IMR-90 (cell line): ENCODE measurements at regions not wholly inside any gene's neighbourhood (a gene's known extent, or its start where the extent isn't known, plus 50 kb on each side); places are given as distances from the start of the nearest gene placed in this dataset.

ENCODE experiments used
- ATAC-seq: fragments of 200-7000 bp; cut with Tn5 transposase; 2 replicates; pipeline ENCODE4 v1.9.1; 2020; ENCODE audit warnings: low read depth, mild to moderate bottlenecking, moderate library complexity
- BruUV-seq: library from RNA; stranded (reverse); fragments of 400-500 nt; replicated peaks from 2 replicates; lab custom pipeline; 2021; lab: Mats Ljungman, UMichigan
- CTCF ChIA-PET: fragments of 300-600 bp; formaldehyde crosslinking; extraction: SDS; loops from one replicate; lab custom pipeline; 2021; ENCODE audit warnings: antibody characterized with exemption; lab: Yijun Ruan, JAX
- POLR2A ChIA-PET: fragments of 300-600 bp; sonication (Branson Sonifier 250); formaldehyde crosslinking; loops from one replicate; lab custom pipeline; 2022; ENCODE audit warnings: antibody characterized with exemption; ENCODE audit not compliant: unreplicated experiment; lab: Charles Lee
- DNase-seq: peaks from one replicate; pipeline ENCODE4 v3.0.0; 2013
- H2AFZ ChIP-seq: replicated peaks from 2 replicates; pipeline ENCODE3; 2013; ENCODE audit warnings: low read length, mild to moderate bottlenecking; ENCODE audit not compliant: poor library complexity
- H2AK5ac ChIP-seq: 2 replicates; pipeline ENCODE4 v1.6.1; 2013; ENCODE audit warnings: low read depth, low read length, inconsistent platforms
- H2AK9ac ChIP-seq: replicated peaks from 2 replicates; pipeline ENCODE3; 2013; ENCODE audit warnings: mild to moderate bottlenecking, low read depth, low read length, moderate library complexity; ENCODE audit not compliant: poor library complexity
- H2BK120ac ChIP-seq: 2 replicates; pipeline ENCODE4 v1.6.1; 2013; ENCODE audit warnings: low read depth, low read length, inconsistent platforms
- H2BK15ac ChIP-seq: 3 replicates; pipeline ENCODE4 v1.6.1; 2013; ENCODE audit warnings: low read depth, low read length, inconsistent platforms
- H2BK20ac ChIP-seq: 2 replicates; pipeline ENCODE4 v1.6.1; 2013; ENCODE audit warnings: low read depth, mild to moderate bottlenecking, inconsistent platforms, low read length, moderate library complexity
- H2BK5ac ChIP-seq: 2 replicates; pipeline ENCODE4 v1.6.1; 2013; ENCODE audit warnings: mild to moderate bottlenecking, low read depth, low read length, inconsistent platforms; ENCODE audit not compliant: poor library complexity, severe bottlenecking
- H3K14ac ChIP-seq: replicated peaks from 2 replicates; pipeline ENCODE4 v1.6.1; 2013; ENCODE audit warnings: low read depth, low read length, inconsistent platforms
- H3K18ac ChIP-seq: 2 replicates; pipeline ENCODE4 v1.6.1; 2013; ENCODE audit warnings: low read depth, low read length, control low read depth
- H3K23ac ChIP-seq: 2 replicates; pipeline ENCODE4 v1.6.1; 2013; ENCODE audit warnings: low read depth, low read length, inconsistent platforms
- H3K27ac ChIP-seq: 2 replicates; pipeline ENCODE4 v1.5.1; 2013; ENCODE audit warnings: mild to moderate bottlenecking, control low read depth, low read length; ENCODE audit not compliant: insufficient read depth
- H3K27me3 ChIP-seq: 2 replicates; pipeline ENCODE4 v1.6.1; 2013; ENCODE audit warnings: low read length; ENCODE audit not compliant: control insufficient read depth, insufficient read depth
- H3K36me3 ChIP-seq: 2 replicates; pipeline ENCODE4 v1.6.1; 2013; ENCODE audit warnings: low read length, mixed read lengths; ENCODE audit not compliant: control insufficient read depth, insufficient read depth
- H3K4ac ChIP-seq: 2 replicates; pipeline ENCODE4 v1.6.1; 2013; ENCODE audit warnings: low read depth, low read length, inconsistent platforms
- H3K4me1 ChIP-seq: 2 replicates; pipeline ENCODE4 v1.6.1; 2013; ENCODE audit warnings: low read length, mixed read lengths; ENCODE audit not compliant: control insufficient read depth, insufficient read depth
- H3K4me2 ChIP-seq: 2 replicates; pipeline ENCODE4 v1.6.1; 2013; ENCODE audit warnings: low read depth, mild to moderate bottlenecking, control low read depth, low read length, moderate library complexity
- H3K4me3 ChIP-seq: 2 replicates; pipeline ENCODE4 v1.5.1; 2013; ENCODE audit warnings: low read depth, mild to moderate bottlenecking, control low read depth, low read length, moderate library complexity; ENCODE audit not compliant: insufficient read depth
- H3K56ac ChIP-seq: 2 replicates; pipeline ENCODE4 v1.6.1; 2013; ENCODE audit warnings: low read length, inconsistent platforms; ENCODE audit not compliant: insufficient read depth; ENCODE audit errors: extremely low read depth
- H3K79me1 ChIP-seq, 2 experiments: 2 replicates each; pipeline ENCODE4 v1.6.1; 2013; ENCODE audit warnings: low read length in 2 of 2, inconsistent platforms in 1 of 2, low read depth in 1 of 2
- H3K9ac ChIP-seq: 2 replicates; pipeline ENCODE4 v1.6.1; 2013; ENCODE audit warnings: low read depth, low read length, control low read depth
- H3K9me1 ChIP-seq: 2 replicates; pipeline ENCODE4 v1.6.1; 2013; ENCODE audit warnings: low read length, inconsistent platforms; ENCODE audit not compliant: insufficient read depth
- H3K9me3 ChIP-seq: 2 replicates; pipeline ENCODE4 v1.6.1; 2013; ENCODE audit warnings: low read length; ENCODE audit not compliant: control insufficient read depth, insufficient read depth
- H4K20me1 ChIP-seq: 2 replicates; pipeline ENCODE4 v1.6.1; 2013; ENCODE audit warnings: low read length, inconsistent platforms; ENCODE audit not compliant: insufficient read depth
- H4K5ac ChIP-seq: 2 replicates; pipeline ENCODE4 v1.6.1; 2013; ENCODE audit warnings: mild to moderate bottlenecking, low read depth, low read length, control low read depth
- H4K8ac ChIP-seq, 2 experiments: 2 replicates each; pipeline ENCODE4 v1.6.1; 2013; ENCODE audit warnings: low read depth in 2 of 2, low read length in 2 of 2, control low read depth in 1 of 2, inconsistent platforms in 1 of 2
- H4K91ac ChIP-seq: 2 replicates; pipeline ENCODE4 v1.6.1; 2013; ENCODE audit warnings: low read depth, low read length, inconsistent platforms; ENCODE audit not compliant: insufficient read depth
- BHLHE40 ChIP-seq: fragments of 150-350 bp; IDR thresholded peaks from 2 replicates; pipeline ENCODE4 v1.6.1; 2016; ENCODE audit warnings: mild to moderate bottlenecking, low read depth, low read length
- CEBPB ChIP-seq: IDR thresholded peaks from 2 replicates; pipeline ENCODE4 v1.6.1; 2012; ENCODE audit warnings: low read depth, low read length, improper control_type of control experiment
- CHD1 ChIP-seq: IDR thresholded peaks from 2 replicates; pipeline ENCODE4 v1.6.1; 2012; ENCODE audit warnings: low read depth, low read length, improper control_type of control experiment
- FOS ChIP-seq: fragments of 150-350 bp; IDR thresholded peaks from 2 replicates; pipeline ENCODE4 v1.6.1; 2016; ENCODE audit warnings: low read depth, low read length
- MAFK ChIP-seq: IDR thresholded peaks from 2 replicates; pipeline ENCODE4 v1.6.1; 2012; ENCODE audit warnings: low read depth, low read length, improper control_type of control experiment
- MAZ ChIP-seq: IDR thresholded peaks from 2 replicates; pipeline ENCODE4 v1.6.1; 2012; ENCODE audit warnings: low read depth, mild to moderate bottlenecking, low read length, improper control_type of control experiment, moderate library complexity, borderline replicate concordance
- MXI1 ChIP-seq: IDR thresholded peaks from 2 replicates; pipeline ENCODE4 v1.6.1; 2012; ENCODE audit warnings: low read depth, mild to moderate bottlenecking, low read length, moderate library complexity, borderline replicate concordance
- NFE2L2 ChIP-seq: fragments of 150-350 bp; IDR thresholded peaks from 2 replicates; pipeline ENCODE4 v1.6.1; 2016; ENCODE audit warnings: low read depth, mild to moderate bottlenecking, low read length
- POLR2A ChIP-seq: IDR thresholded peaks from 2 replicates; pipeline ENCODE4 v1.6.1; 2012; ENCODE audit warnings: mild to moderate bottlenecking, low read depth, low read length
- RAD21 ChIP-seq: IDR thresholded peaks from 2 replicates; pipeline ENCODE4 v1.6.1; 2012; ENCODE audit warnings: low read length, improper control_type of control experiment
- RCOR1 ChIP-seq: IDR thresholded peaks from 2 replicates; pipeline ENCODE4 v1.6.1; 2012; ENCODE audit warnings: mild to moderate bottlenecking, low read length, improper control_type of control experiment; ENCODE audit not compliant: insufficient replicate concordance
- RFX5 ChIP-seq: IDR thresholded peaks from 2 replicates; pipeline ENCODE4 v1.8.0; 2012; ENCODE audit warnings: low read depth, mild to moderate bottlenecking, low read length, moderate library complexity
- SMC3 ChIP-seq: fragments of 150-350 bp; IDR thresholded peaks from 2 replicates; pipeline ENCODE4 v1.6.1; 2016; ENCODE audit warnings: low read depth, mild to moderate bottlenecking, antibody characterized with exemption, low read length, moderate library complexity
- WGBS, 2 experiments: methylation state at CpG; one replicate each; pipeline versions ENCODE4 v1.1.5 to v1.1.7; 2013; ENCODE audit warnings: missing lambda C conversion rate in 2 of 2; ENCODE audit not compliant: insufficient read length in 1 of 2; ENCODE audit errors: extremely low coverage in 2 of 2; 5-methylcytosine and 5-hydroxymethylcytosine counted together
- dilution Hi-C: fragments of 300-500 bp; cut with HindIII; formaldehyde crosslinking; loops from one replicate; pipeline ENCODE4 v1.14.3; 2018; ENCODE audit warnings: low sequenced_read_pairs; ENCODE audit not compliant: unreplicated experiment
- in situ Hi-C: fragments of 300-500 bp; cut with MboI; formaldehyde crosslinking; loops from 3 replicates; pipeline ENCODE4 v1.14.3; 2019; ENCODE audit warnings: low sequenced_read_pairs, inconsistent platforms, mixed read lengths
- intact Hi-C: fragments of 100-400 bp; cut with micrococcal nuclease; formaldehyde crosslinking; loops from 2 replicates; pipeline ENCODE4 v1.10.0; 2022
- TF ChIP-seq, protein P1 (sequence below): conservative IDR thresholded peaks from 2 replicates; pipeline ENCODE4 v1.5.1; 2012; ENCODE audit warnings: mild to moderate bottlenecking, low read depth, low read length, improper control_type of control experiment
- TF ChIP-seq, protein P2 (sequence below): fragments of 150-350 bp; IDR thresholded peaks from 2 replicates; pipeline ENCODE4 v1.6.1; 2016; ENCODE audit warnings: low read depth, mild to moderate bottlenecking, low read length, moderate library complexity, borderline replicate concordance
- TF ChIP-seq, protein P3 (sequence below): fragments of 150-350 bp; IDR thresholded peaks from 2 replicates; pipeline ENCODE4 v1.6.1; 2017; ENCODE audit warnings: mild to moderate bottlenecking, antibody characterized with exemption, low read length, low read depth

DNA sequence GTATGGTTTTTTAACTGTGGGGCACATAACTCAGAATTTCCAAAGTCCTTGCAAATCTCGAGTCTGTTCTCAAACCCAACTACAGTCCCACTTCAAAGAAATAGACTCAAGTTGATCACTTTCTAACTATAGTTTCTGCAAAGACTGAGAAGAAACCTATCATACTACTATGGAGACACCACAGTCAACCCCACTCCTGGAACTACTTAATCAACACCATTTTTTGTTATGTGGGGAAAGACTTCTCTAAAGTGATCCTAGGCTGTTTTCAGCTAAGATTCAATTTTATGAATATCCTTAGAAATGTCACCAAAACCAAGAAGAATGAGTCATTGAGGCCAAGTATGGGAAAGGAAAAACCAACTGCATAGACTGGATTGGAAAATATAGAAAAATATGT lies 198.8 kb downstream of the WDR11 start:
- H3K18ac ChIP-seq, result no peak overlapping the region
- H2AFZ ChIP-seq, result no peak overlapping the region
- dilution Hi-C loops (no loop called here), intact Hi-C loops (no loop called here), in situ Hi-C loops (no loop called here)
- no peak overlapping the region for H3K14ac ChIP-seq
- H3K9ac ChIP-seq, result no peak overlapping the region
- H3K56ac ChIP-seq, result no peak overlapping the region
- H2AK9ac ChIP-seq, result no peak overlapping the region
- no peak overlapping the region for H4K5ac ChIP-seq
- DNase-seq, result no peak
- H2BK120ac ChIP-seq, result no peak overlapping the region
- no peaks in the 10 kb centered on the region for H4K20me1 ChIP-seq
- no peak overlapping the region for H2AK5ac ChIP-seq
- no peaks in the 10 kb centered on the region for H3K36me3 ChIP-seq
- H3K27me3 ChIP-seq, result no peaks in the 10 kb centered on the region
- no peaks in the 10 kb centered on the region for H3K79me1 ChIP-seq
- TF ChIP-seq MAFK, result no peak
- TF ChIP-seq BHLHE40, result no peak
- TF ChIP-seq, protein P1, sequence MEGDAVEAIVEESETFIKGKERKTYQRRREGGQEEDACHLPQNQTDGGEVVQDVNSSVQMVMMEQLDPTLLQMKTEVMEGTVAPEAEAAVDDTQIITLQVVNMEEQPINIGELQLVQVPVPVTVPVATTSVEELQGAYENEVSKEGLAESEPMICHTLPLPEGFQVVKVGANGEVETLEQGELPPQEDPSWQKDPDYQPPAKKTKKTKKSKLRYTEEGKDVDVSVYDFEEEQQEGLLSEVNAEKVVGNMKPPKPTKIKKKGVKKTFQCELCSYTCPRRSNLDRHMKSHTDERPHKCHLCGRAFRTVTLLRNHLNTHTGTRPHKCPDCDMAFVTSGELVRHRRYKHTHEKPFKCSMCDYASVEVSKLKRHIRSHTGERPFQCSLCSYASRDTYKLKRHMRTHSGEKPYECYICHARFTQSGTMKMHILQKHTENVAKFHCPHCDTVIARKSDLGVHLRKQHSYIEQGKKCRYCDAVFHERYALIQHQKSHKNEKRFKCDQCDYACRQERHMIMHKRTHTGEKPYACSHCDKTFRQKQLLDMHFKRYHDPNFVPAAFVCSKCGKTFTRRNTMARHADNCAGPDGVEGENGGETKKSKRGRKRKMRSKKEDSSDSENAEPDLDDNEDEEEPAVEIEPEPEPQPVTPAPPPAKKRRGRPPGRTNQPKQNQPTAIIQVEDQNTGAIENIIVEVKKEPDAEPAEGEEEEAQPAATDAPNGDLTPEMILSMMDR, result no peak
- TF ChIP-seq RCOR1, result no peak
- TF ChIP-seq SMC3, result no peak
- no peak for TF ChIP-seq RFX5
- no peak for TF ChIP-seq POLR2A
- no peak for TF ChIP-seq FOS
- TF ChIP-seq, protein P2, sequence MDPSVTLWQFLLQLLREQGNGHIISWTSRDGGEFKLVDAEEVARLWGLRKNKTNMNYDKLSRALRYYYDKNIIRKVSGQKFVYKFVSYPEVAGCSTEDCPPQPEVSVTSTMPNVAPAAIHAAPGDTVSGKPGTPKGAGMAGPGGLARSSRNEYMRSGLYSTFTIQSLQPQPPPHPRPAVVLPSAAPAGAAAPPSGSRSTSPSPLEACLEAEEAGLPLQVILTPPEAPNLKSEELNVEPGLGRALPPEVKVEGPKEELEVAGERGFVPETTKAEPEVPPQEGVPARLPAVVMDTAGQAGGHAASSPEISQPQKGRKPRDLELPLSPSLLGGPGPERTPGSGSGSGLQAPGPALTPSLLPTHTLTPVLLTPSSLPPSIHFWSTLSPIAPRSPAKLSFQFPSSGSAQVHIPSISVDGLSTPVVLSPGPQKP, result no peak
- TF ChIP-seq CEBPB, result no peak
- no peak for TF ChIP-seq RAD21
- TF ChIP-seq MXI1, result no peak
- no peak for TF ChIP-seq NFE2L2
- no peak for TF ChIP-seq CHD1
- TF ChIP-seq, protein P3, sequence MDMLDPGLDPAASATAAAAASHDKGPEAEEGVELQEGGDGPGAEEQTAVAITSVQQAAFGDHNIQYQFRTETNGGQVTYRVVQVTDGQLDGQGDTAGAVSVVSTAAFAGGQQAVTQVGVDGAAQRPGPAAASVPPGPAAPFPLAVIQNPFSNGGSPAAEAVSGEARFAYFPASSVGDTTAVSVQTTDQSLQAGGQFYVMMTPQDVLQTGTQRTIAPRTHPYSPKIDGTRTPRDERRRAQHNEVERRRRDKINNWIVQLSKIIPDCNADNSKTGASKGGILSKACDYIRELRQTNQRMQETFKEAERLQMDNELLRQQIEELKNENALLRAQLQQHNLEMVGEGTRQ, result no peak
- TF ChIP-seq MAZ, result no peak
- WGBS, 2 experiments, result no CpG with 5 or more reads among the region's 1 CpG
- ChIA-PET CTCF (no interaction called here), POLR2A (no interaction called here)
- H4K8ac ChIP-seq, result no peak overlapping the region
- H3K4me1 ChIP-seq, result no peaks in the 10 kb centered on the region
- no peak overlapping the region for H2BK20ac ChIP-seq
- no peak overlapping the region for H4K91ac ChIP-seq
- H3K23ac ChIP-seq, result no peak overlapping the region
- no peak overlapping the region for H2BK15ac ChIP-seq
- no peak overlapping the region for H3K4me2 ChIP-seq
- H3K9me3 ChIP-seq, result peaks cover 8% of the 10 kb centered on the region; the same call in 1 of the 2 replicates
- H3K27ac ChIP-seq, result no peak overlapping the region
- no peak overlapping the region for H3K4me3 ChIP-seq
- no peak for ATAC-seq
- no peaks in the 10 kb centered on the region for H3K9me1 ChIP-seq
- H2BK5ac ChIP-seq, result no peak overlapping the region
- BruUV-seq, result no TSS peak
- H3K4ac ChIP-seq, result no peak overlapping the region
